H9 (cell line): ENCODE measurements at regions not wholly inside any gene's neighbourhood (a gene's known extent, or its start where the extent isn't known, plus 50 kb on each side); places are given as distances from the start of the nearest gene placed in this dataset.

Source experiments
- DNase-seq: peaks from one replicate; pipeline ENCODE4 v3.0.0-alpha.2; 2017
- H2AFZ ChIP-seq: one replicate; pipeline ENCODE4 v1.6.1; 2013; ENCODE audit warnings: mild to moderate bottlenecking, low read length, control low read depth, moderate library complexity
- H2AK5ac ChIP-seq: 2 replicates; pipeline ENCODE4 v1.6.1; 2013; ENCODE audit warnings: low read length, control low read depth, mixed read lengths; ENCODE audit not compliant: insufficient read length
- H2BK120ac ChIP-seq: one replicate; pipeline ENCODE4 v1.6.1; 2013; ENCODE audit warnings: low read depth, mild to moderate bottlenecking, low read length, control low read depth, inconsistent platforms; ENCODE audit not compliant: poor library complexity, severe bottlenecking
- H2BK12ac ChIP-seq: 2 replicates; pipeline ENCODE4 v1.6.1; 2013; ENCODE audit warnings: low read length, control low read depth, mixed read lengths, low read depth; ENCODE audit not compliant: insufficient read length
- H2BK15ac ChIP-seq: 2 replicates; pipeline ENCODE4 v1.6.1; 2013; ENCODE audit warnings: low read depth, low read length, control low read depth
- H2BK20ac ChIP-seq: one replicate; pipeline ENCODE4 v1.6.1; 2013; ENCODE audit warnings: low read depth, mild to moderate bottlenecking, low read length, control low read depth, inconsistent platforms; ENCODE audit not compliant: poor library complexity, severe bottlenecking
- H2BK5ac ChIP-seq: 2 replicates; pipeline ENCODE4 v1.6.1; 2013; ENCODE audit warnings: low read length, control low read depth, mixed read lengths; ENCODE audit not compliant: insufficient read length
- H3K14ac ChIP-seq: 2 replicates; pipeline ENCODE4 v1.6.1; 2013; ENCODE audit warnings: low read length, control low read depth; ENCODE audit not compliant: insufficient read depth
- H3K18ac ChIP-seq: 2 replicates; pipeline ENCODE4 v1.6.1; 2013; ENCODE audit warnings: low read depth, mild to moderate bottlenecking, mixed read lengths, low read length, control low read depth; ENCODE audit not compliant: insufficient read length
- H3K23ac ChIP-seq: 2 replicates; pipeline ENCODE4 v1.6.1; 2013; ENCODE audit warnings: low read length, control low read depth, mixed read lengths, low read depth; ENCODE audit not compliant: insufficient read length
- H3K23me2 ChIP-seq: 2 replicates; pipeline ENCODE4 v1.6.1; 2013; ENCODE audit warnings: low read depth, mild to moderate bottlenecking, mixed read lengths, low read length, control low read depth; ENCODE audit not compliant: insufficient read length, poor library complexity, severe bottlenecking
- H3K27ac ChIP-seq: 2 replicates; pipeline ENCODE4 v1.5.1; 2013; ENCODE audit warnings: low read length, control low read depth, mixed read lengths, low read depth; ENCODE audit not compliant: insufficient read length
- H3K27me3 ChIP-seq: 2 replicates; pipeline ENCODE4 v1.6.1; 2013; ENCODE audit warnings: low read length, control low read depth, inconsistent platforms; ENCODE audit not compliant: insufficient read depth
- H3K4ac ChIP-seq: 2 replicates; pipeline ENCODE4 v1.6.1; 2013; ENCODE audit warnings: low read depth, mild to moderate bottlenecking, control low read depth, inconsistent platforms, low read length, moderate library complexity
- H3K4me1 ChIP-seq: 2 replicates; pipeline ENCODE4 v1.6.1; 2013; ENCODE audit warnings: low read length, control low read depth, inconsistent platforms; ENCODE audit not compliant: insufficient read depth
- H3K4me2 ChIP-seq: 2 replicates; pipeline ENCODE4 v1.6.1; 2013; ENCODE audit warnings: low read length, control low read depth, mixed read lengths; ENCODE audit not compliant: insufficient read length, insufficient read depth
- H3K56ac ChIP-seq: 2 replicates; pipeline ENCODE4 v1.6.1; 2013; ENCODE audit warnings: low read depth, mild to moderate bottlenecking, mixed read lengths, low read length, control low read depth; ENCODE audit not compliant: insufficient read length
- H3K79me1 ChIP-seq: 2 replicates; pipeline ENCODE4 v1.6.1; 2013; ENCODE audit warnings: low read depth, mild to moderate bottlenecking, moderate library complexity, low read length, control low read depth, inconsistent platforms; ENCODE audit not compliant: insufficient read depth, poor library complexity, severe bottlenecking
- H3K79me2 ChIP-seq: 2 replicates; pipeline ENCODE4 v1.6.1; 2013; ENCODE audit warnings: low read length, control low read depth, inconsistent platforms; ENCODE audit not compliant: insufficient read depth
- H3K9ac ChIP-seq: 2 replicates; pipeline ENCODE4 v1.6.1; 2013; ENCODE audit warnings: low read length, control low read depth, mixed read lengths; ENCODE audit not compliant: insufficient read length; ENCODE audit errors: extremely low read depth
- H3K9me3 ChIP-seq: one replicate; pipeline ENCODE4 v1.6.1; 2013; ENCODE audit warnings: low read depth, low read length, inconsistent platforms; ENCODE audit not compliant: control insufficient read depth
- H3T11ph ChIP-seq: one replicate; pipeline ENCODE4 v1.6.1; 2013; ENCODE audit warnings: mild to moderate bottlenecking, low read length, control low read depth, inconsistent platforms
- H4K20me1 ChIP-seq: one replicate; pipeline ENCODE4 v1.6.1; 2013; ENCODE audit not compliant: control insufficient read depth, insufficient read length, insufficient read depth
- H4K5ac ChIP-seq: 2 replicates; pipeline ENCODE4 v1.6.1; 2013; ENCODE audit warnings: low read depth, mild to moderate bottlenecking, mixed read lengths, low read length, control low read depth; ENCODE audit not compliant: insufficient read length
- H4K8ac ChIP-seq: replicated peaks from 2 replicates; pipeline ENCODE4 v1.6.1; 2013; ENCODE audit warnings: low read length, control low read depth, mixed read lengths, low read depth; ENCODE audit not compliant: insufficient read length
- H4K91ac ChIP-seq: 2 replicates; pipeline ENCODE4 v1.6.1; 2013; ENCODE audit warnings: low read depth, mild to moderate bottlenecking, moderate library complexity, mixed read lengths, low read length, control low read depth; ENCODE audit not compliant: insufficient read length
- H3K27ac Mint-ChIP-seq, 3 experiments: 2 replicates in 2 of 3; 3 replicates in 1 of 3; pipeline ENCODE4 v1.8.0; 2020 to 2021; ENCODE audit warnings: mixed read lengths in 3 of 3, mild to moderate bottlenecking in 1 of 3, moderate library complexity in 1 of 3
- H3K27me3 Mint-ChIP-seq: 2 replicates; pipeline ENCODE4 v1.8.0; 2021; ENCODE audit warnings: low read depth, mild to moderate bottlenecking, moderate library complexity, mixed read lengths
- H3K36me3 Mint-ChIP-seq, 3 experiments: 2 replicates in 2 of 3; 3 replicates in 1 of 3; pipeline ENCODE4 v1.8.0; 2020 to 2021; ENCODE audit warnings: low read depth in 3 of 3, mixed read lengths in 3 of 3; ENCODE audit not compliant: insufficient read depth in 1 of 3
- H3K4me1 Mint-ChIP-seq, 2 experiments: 2 replicates each; pipeline ENCODE4 v1.8.0; 2020; ENCODE audit warnings: mixed read lengths in 2 of 2
- H3K4me3 Mint-ChIP-seq, 2 experiments: 2 replicates in 1 of 2; 3 replicates in 1 of 2; pipeline ENCODE4 v1.8.0; 2020 to 2021; ENCODE audit warnings: mild to moderate bottlenecking in 2 of 2, mixed read lengths in 2 of 2, moderate library complexity in 1 of 2
- H3K9me3 Mint-ChIP-seq, 2 experiments: 2 replicates in 1 of 2; 3 replicates in 1 of 2; pipeline ENCODE4 v1.8.0; 2020; ENCODE audit warnings: mild to moderate bottlenecking in 2 of 2, mixed read lengths in 2 of 2, moderate library complexity in 1 of 2
- CTCF ChIP-seq: fragments of 200-600 bp; sonication (generic); conservative IDR thresholded peaks from 3 replicates; pipeline ENCODE4 v1.8.0; 2021; ENCODE audit warnings: antibody characterized with exemption, mild to moderate bottlenecking

GRCh38 chr3:94401466-94401865 lies 338.6 kb downstream of the NSUN3 start:
- H3K56ac ChIP-seq = no peak overlapping the region
- H3K9ac ChIP-seq = no peak overlapping the region
- no peak overlapping the region for H2AK5ac ChIP-seq
- H2BK120ac ChIP-seq = no peak overlapping the region
- no peaks in the 10 kb centered on the region for H3K79me1 ChIP-seq
- H3K4ac ChIP-seq = no peak overlapping the region
- no peaks in the 10 kb centered on the region for H3K79me2 ChIP-seq
- H2BK5ac ChIP-seq = no peak overlapping the region
- H3K9me3 ChIP-seq = no peaks in the 10 kb centered on the region
- no peak overlapping the region for H4K5ac ChIP-seq
- no peak overlapping the region for H2BK20ac ChIP-seq
- no peak overlapping the region for H3K14ac ChIP-seq
- peaks cover 0 to 3% of the 10 kb centered on the region in 2 experiments; a peak in 1 of 4 replicates for H3K4me1 Mint-ChIP-seq
- no peak overlapping the region for H3K18ac ChIP-seq
- H3K23me2 ChIP-seq = no peaks in the 10 kb centered on the region
- H4K20me1 ChIP-seq = no peaks in the 10 kb centered on the region
- H3K27ac Mint-ChIP-seq = no peak overlapping the region
- no peak overlapping the region for H2BK12ac ChIP-seq
- H2BK15ac ChIP-seq = no peak overlapping the region
- H4K91ac ChIP-seq = no peak overlapping the region
- no peak overlapping the region for H3T11ph ChIP-seq
- no peak overlapping the region for H3K4me3 Mint-ChIP-seq
- no peak overlapping the region for H3K4me2 ChIP-seq
- no peaks in the 10 kb centered on the region for H3K36me3 Mint-ChIP-seq
- DNase-seq = no peak
- H3K23ac ChIP-seq = no peak overlapping the region
- no peaks in the 10 kb centered on the region for H3K27me3 ChIP-seq
- H4K8ac ChIP-seq = no peak overlapping the region
- no peak overlapping the region for H3K27ac ChIP-seq
- no peaks in the 10 kb centered on the region for H3K4me1 ChIP-seq
- H3K27me3 Mint-ChIP-seq = no peaks in the 10 kb centered on the region
- H2AFZ ChIP-seq = no peak overlapping the region
- no peak for TF ChIP-seq CTCF
- no peaks in the 10 kb centered on the region; a peak in 1 of 5 replicates for H3K9me3 Mint-ChIP-seq
